GM23338 (cell line): ENCODE measurements at regions not wholly inside any gene's neighbourhood (a gene's known extent, or its start where the extent isn't known, plus 50 kb on each side); places are given as distances from the start of the nearest gene placed in this dataset.

Experiments
- ATAC-seq: fragments of 200-7000 bp; cut with Tn5 transposase; 3 replicates; pipeline ENCODE4 v1.9.1; 2020
- DNase-seq: peaks from one replicate; pipeline ENCODE4 v3.0.0-alpha.2; 2015; ENCODE audit warnings: low spot score
- H2AFZ ChIP-seq: fragments of 200-600 bp; sonication (generic); 2 replicates; pipeline ENCODE4 v1.8.0; 2016; ENCODE audit warnings: antibody characterized with exemption, mild to moderate bottlenecking, moderate library complexity
- H3F3A ChIP-seq: fragments of 200-600 bp; sonication (generic); replicated peaks from 2 replicates; pipeline ENCODE4 v1.8.0; 2017; ENCODE audit warnings: antibody characterized with exemption, mixed run types, low read depth
- H3K27ac ChIP-seq: fragments of 200-600 bp; sonication (generic); 2 replicates; pipeline ENCODE4 v1.6.1; 2016; ENCODE audit warnings: low read depth
- H3K27me3 ChIP-seq: fragments of 200-600 bp; sonication (generic); 2 replicates; pipeline ENCODE4 v1.8.0; 2016; ENCODE audit warnings: mild to moderate bottlenecking, mixed run types, moderate library complexity; ENCODE audit not compliant: insufficient read depth
- H3K36me3 ChIP-seq: fragments of 200-600 bp; sonication (generic); 2 replicates; pipeline ENCODE4 v1.8.0; 2016; ENCODE audit warnings: mild to moderate bottlenecking; ENCODE audit not compliant: insufficient read depth
- H3K4me1 ChIP-seq: fragments of 200-600 bp; sonication (generic); 2 replicates; pipeline ENCODE4 v1.8.0; 2016; ENCODE audit warnings: mild to moderate bottlenecking, moderate library complexity; ENCODE audit not compliant: insufficient read depth
- H3K4me2 ChIP-seq: fragments of 200-600 bp; sonication (generic); 2 replicates; pipeline ENCODE4 v1.7.1; 2017; ENCODE audit warnings: mixed run types
- H3K4me3 ChIP-seq: fragments of 200-600 bp; sonication (generic); 2 replicates; pipeline ENCODE4 v1.6.1; 2016; ENCODE audit warnings: mixed run types
- H3K79me2 ChIP-seq: fragments of 200-600 bp; sonication (generic); replicated peaks from 2 replicates; pipeline ENCODE4 v1.8.0; 2017; ENCODE audit warnings: mild to moderate bottlenecking; ENCODE audit not compliant: insufficient read depth
- H3K9me2 ChIP-seq: fragments of 200-600 bp; sonication (generic); 2 replicates; pipeline ENCODE4 v1.8.0; 2017; ENCODE audit not compliant: insufficient read depth
- H4K20me1 ChIP-seq: fragments of 200-600 bp; sonication (generic); replicated peaks from 2 replicates; pipeline ENCODE4 v1.8.0; 2017; ENCODE audit warnings: mild to moderate bottlenecking; ENCODE audit not compliant: insufficient read depth
- H3K27ac Mint-ChIP-seq: 2 replicates; pipeline ENCODE4 v1.8.0; 2020; ENCODE audit warnings: inconsistent platforms, mild to moderate bottlenecking, moderate library complexity, mixed read lengths
- H3K27me3 Mint-ChIP-seq: 3 replicates; pipeline ENCODE4 v1.8.0; 2022; ENCODE audit warnings: low read depth, mild to moderate bottlenecking, moderate library complexity, mixed read lengths, inconsistent platforms; ENCODE audit not compliant: insufficient read depth, poor library complexity
- H3K36me3 Mint-ChIP-seq: 3 replicates; pipeline ENCODE4 v1.8.0; 2021; ENCODE audit warnings: low read depth, mild to moderate bottlenecking, inconsistent platforms, moderate library complexity, mixed read lengths
- H3K4me1 Mint-ChIP-seq: 3 replicates; pipeline ENCODE4 v1.8.0; 2020; ENCODE audit warnings: mild to moderate bottlenecking, inconsistent platforms, mixed read lengths
- H3K4me3 Mint-ChIP-seq: 3 replicates; pipeline ENCODE4 v1.8.0; 2021; ENCODE audit warnings: moderate library complexity, mild to moderate bottlenecking, inconsistent platforms, mixed read lengths
- H3K9me3 Mint-ChIP-seq: 3 replicates; pipeline ENCODE4 v1.8.0; 2020; ENCODE audit warnings: moderate library complexity, mild to moderate bottlenecking, inconsistent platforms, mixed read lengths
- CREB1 ChIP-seq: fragments of 250-450 bp; sonication (Bioruptor Pico); IDR thresholded peaks from 2 replicates; pipeline ENCODE4 v1.5.0; 2020; ENCODE audit warnings: low read depth, mild to moderate bottlenecking, moderate library complexity
- EZH2 ChIP-seq: fragments of 200-600 bp; sonication (generic); IDR thresholded peaks from one replicate; pipeline ENCODE4 v1.8.0; 2017; ENCODE audit warnings: antibody characterized with exemption, mild to moderate bottlenecking, low read depth; ENCODE audit not compliant: unreplicated experiment
- JUNB ChIP-seq: IDR thresholded peaks from one replicate; pipeline ENCODE4 v1.6.1; 2016; ENCODE audit warnings: antibody characterized with exemption; ENCODE audit not compliant: unreplicated experiment
- STAT1 ChIP-seq: IDR thresholded peaks from one replicate; pipeline ENCODE4 v1.6.1; 2016; ENCODE audit warnings: antibody characterized with exemption; ENCODE audit not compliant: unreplicated experiment
- ZNF114 ChIP-seq: fragments of 250-450 bp; sonication (Bioruptor Pico); IDR thresholded peaks from 2 replicates; pipeline ENCODE4 v1.5.0; 2020; ENCODE audit warnings: mild to moderate bottlenecking, moderate library complexity
- TF ChIP-seq, protein P1 (sequence below), 2 experiments: fragments of 200-600 bp in 1 of 2; sonication (generic) in 1 of 2; conservative IDR thresholded peaks; 2 replicates each; pipeline versions ENCODE4 v1.5.1 to v1.6.1; 2016 to 2017; ENCODE audit warnings: antibody characterized with exemption in 2 of 2, low read depth in 2 of 2, mild to moderate bottlenecking in 2 of 2, moderate library complexity in 1 of 2
- TF ChIP-seq, protein P2 (sequence below): IDR thresholded peaks from 2 replicates; pipeline ENCODE4 v1.6.1; 2016; ENCODE audit warnings: antibody characterized with exemption
- TF ChIP-seq, protein P3 (sequence below): fragments of 250-450 bp; sonication (Bioruptor Pico); IDR thresholded peaks from 2 replicates; pipeline ENCODE4 v1.5.0; 2020; ENCODE audit warnings: mild to moderate bottlenecking, moderate library complexity

DNA sequence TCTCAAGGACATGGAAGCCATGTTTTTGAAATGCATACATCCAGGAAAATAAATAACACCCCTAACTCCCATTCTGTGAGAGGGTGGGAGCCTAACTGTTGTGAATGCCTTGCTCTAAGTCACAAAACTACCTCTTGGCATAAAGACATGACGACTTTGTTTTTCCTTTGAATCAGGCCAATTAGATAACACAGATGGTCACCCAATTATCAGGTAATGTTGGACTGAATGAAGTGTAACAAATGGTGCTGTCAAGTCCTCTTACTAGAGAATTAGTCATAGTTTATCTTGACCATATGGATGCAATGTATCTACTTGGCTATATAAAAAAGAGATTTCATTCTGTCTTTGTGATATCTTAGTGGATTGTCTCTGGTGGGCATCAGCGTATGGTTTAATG, 553.6 kb upstream of the ATXN8OS start:
- Histone ChIP-seq H3K36me3 (no peaks in the 10 kb centered on the region), H3K4me1 (no peaks in the 10 kb centered on the region), H3K4me3 (no peak overlapping the region), H3K79me2 (no peaks in the 10 kb centered on the region), H3K4me2 (no peak overlapping the region), H2AFZ (no peak overlapping the region), H3K27ac (no peak overlapping the region), H4K20me1 (no peaks in the 10 kb centered on the region), H3K9me2 (peaks cover 7% of the 10 kb centered on the region; the same call in 1 of the 2 replicates), H3F3A (no peaks in the 10 kb centered on the region), H3K27me3 (no peaks in the 10 kb centered on the region)
- Mint-ChIP-seq H3K27ac (no peak overlapping the region), H3K4me1 (peaks cover 4% of the 10 kb centered on the region; the same call in 2 of the 3 replicates), H3K9me3 (no peaks in the 10 kb centered on the region; the same call in 2 of the 3 replicates), H3K36me3 (no peaks in the 10 kb centered on the region), H3K27me3 (peaks cover 3% of the 10 kb centered on the region), H3K4me3 (no peak overlapping the region)
- DNase-seq (no peak), ATAC-seq (no peak)
- TF ChIP-seq ZNF114 (no peak), CREB1 (CRISPR knock-in tag) (no peak), JUNB (no peak), EZH2 (no peak), STAT1 (no peak)
- TF ChIP-seq, protein P1, sequence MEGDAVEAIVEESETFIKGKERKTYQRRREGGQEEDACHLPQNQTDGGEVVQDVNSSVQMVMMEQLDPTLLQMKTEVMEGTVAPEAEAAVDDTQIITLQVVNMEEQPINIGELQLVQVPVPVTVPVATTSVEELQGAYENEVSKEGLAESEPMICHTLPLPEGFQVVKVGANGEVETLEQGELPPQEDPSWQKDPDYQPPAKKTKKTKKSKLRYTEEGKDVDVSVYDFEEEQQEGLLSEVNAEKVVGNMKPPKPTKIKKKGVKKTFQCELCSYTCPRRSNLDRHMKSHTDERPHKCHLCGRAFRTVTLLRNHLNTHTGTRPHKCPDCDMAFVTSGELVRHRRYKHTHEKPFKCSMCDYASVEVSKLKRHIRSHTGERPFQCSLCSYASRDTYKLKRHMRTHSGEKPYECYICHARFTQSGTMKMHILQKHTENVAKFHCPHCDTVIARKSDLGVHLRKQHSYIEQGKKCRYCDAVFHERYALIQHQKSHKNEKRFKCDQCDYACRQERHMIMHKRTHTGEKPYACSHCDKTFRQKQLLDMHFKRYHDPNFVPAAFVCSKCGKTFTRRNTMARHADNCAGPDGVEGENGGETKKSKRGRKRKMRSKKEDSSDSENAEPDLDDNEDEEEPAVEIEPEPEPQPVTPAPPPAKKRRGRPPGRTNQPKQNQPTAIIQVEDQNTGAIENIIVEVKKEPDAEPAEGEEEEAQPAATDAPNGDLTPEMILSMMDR (conservative IDR thresholded peaks at IDR 0.05; ENCODE audit: low read depth in 2 of 2), result no peak
- TF ChIP-seq, protein P2, sequence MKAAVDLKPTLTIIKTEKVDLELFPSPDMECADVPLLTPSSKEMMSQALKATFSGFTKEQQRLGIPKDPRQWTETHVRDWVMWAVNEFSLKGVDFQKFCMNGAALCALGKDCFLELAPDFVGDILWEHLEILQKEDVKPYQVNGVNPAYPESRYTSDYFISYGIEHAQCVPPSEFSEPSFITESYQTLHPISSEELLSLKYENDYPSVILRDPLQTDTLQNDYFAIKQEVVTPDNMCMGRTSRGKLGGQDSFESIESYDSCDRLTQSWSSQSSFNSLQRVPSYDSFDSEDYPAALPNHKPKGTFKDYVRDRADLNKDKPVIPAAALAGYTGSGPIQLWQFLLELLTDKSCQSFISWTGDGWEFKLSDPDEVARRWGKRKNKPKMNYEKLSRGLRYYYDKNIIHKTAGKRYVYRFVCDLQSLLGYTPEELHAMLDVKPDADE, result no peak
- TF ChIP-seq, protein P3, sequence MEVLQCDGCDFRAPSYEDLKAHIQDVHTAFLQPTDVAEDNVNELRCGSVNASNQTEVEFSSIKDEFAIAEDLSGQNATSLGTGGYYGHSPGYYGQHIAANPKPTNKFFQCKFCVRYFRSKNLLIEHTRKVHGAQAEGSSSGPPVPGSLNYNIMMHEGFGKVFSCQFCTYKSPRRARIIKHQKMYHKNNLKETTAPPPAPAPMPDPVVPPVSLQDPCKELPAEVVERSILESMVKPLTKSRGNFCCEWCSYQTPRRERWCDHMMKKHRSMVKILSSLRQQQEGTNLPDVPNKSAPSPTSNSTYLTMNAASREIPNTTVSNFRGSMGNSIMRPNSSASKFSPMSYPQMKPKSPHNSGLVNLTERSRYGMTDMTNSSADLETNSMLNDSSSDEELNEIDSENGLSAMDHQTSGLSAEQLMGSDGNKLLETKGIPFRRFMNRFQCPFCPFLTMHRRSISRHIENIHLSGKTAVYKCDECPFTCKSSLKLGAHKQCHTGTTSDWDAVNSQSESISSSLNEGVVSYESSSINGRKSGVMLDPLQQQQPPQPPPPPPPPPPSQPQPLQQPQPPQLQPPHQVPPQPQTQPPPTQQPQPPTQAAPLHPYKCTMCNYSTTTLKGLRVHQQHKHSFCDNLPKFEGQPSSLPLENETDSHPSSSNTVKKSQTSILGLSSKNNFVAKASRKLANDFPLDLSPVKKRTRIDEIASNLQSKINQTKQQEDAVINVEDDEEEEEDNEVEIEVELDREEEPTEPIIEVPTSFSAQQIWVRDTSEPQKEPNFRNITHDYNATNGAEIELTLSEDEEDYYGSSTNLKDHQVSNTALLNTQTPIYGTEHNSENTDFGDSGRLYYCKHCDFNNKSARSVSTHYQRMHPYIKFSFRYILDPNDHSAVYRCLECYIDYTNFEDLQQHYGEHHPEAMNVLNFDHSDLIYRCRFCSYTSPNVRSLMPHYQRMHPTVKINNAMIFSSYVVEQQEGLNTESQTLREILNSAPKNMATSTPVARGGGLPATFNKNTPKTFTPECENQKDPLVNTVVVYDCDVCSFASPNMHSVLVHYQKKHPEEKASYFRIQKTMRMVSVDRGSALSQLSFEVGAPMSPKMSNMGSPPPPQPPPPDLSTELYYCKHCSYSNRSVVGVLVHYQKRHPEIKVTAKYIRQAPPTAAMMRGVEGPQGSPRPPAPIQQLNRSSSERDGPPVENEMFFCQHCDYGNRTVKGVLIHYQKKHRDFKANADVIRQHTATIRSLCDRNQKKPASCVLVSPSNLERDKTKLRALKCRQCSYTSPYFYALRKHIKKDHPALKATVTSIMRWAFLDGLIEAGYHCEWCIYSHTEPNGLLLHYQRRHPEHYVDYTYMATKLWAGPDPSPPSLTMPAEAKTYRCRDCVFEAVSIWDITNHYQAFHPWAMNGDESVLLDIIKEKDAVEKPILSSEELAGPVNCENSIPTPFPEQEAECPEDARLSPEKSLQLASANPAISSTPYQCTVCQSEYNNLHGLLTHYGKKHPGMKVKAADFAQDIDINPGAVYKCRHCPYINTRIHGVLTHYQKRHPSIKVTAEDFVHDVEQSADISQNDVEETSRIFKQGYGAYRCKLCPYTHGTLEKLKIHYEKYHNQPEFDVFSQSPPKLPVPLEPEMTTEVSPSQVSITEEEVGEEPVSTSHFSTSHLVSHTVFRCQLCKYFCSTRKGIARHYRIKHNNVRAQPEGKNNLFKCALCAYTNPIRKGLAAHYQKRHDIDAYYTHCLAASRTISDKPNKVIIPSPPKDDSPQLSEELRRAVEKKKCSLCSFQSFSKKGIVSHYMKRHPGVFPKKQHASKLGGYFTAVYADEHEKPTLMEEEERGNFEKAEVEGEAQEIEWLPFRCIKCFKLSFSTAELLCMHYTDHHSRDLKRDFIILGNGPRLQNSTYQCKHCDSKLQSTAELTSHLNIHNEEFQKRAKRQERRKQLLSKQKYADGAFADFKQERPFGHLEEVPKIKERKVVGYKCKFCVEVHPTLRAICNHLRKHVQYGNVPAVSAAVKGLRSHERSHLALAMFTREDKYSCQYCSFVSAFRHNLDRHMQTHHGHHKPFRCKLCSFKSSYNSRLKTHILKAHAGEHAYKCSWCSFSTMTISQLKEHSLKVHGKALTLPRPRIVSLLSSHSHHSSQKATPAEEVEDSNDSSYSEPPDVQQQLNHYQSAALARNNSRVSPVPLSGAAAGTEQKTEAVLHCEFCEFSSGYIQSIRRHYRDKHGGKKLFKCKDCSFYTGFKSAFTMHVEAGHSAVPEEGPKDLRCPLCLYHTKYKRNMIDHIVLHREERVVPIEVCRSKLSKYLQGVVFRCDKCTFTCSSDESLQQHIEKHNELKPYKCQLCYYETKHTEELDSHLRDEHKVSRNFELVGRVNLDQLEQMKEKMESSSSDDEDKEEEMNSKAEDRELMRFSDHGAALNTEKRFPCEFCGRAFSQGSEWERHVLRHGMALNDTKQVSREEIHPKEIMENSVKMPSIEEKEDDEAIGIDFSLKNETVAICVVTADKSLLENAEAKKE (CRISPR knock-in tag), result no peak
